Keratinocyte (primary cell): ENCODE measurements at regions not wholly inside any gene's neighbourhood (a gene's known extent, or its start where the extent isn't known, plus 50 kb on each side); places are given as distances from the start of the nearest gene placed in this dataset.

Experiments used
- DNase-seq: peaks from one replicate; pipeline ENCODE4 v3.0.0-alpha.2; 2011; ENCODE audit warnings: low read depth, missing footprints, low spot score
- FAIRE-seq: peaks from 2 replicates; lab custom pipeline; 2011; peaks lifted over from hg19 to GRCh38; lab: Jason Lieb, UNC
- H2AFZ ChIP-seq: 2 replicates; pipeline ENCODE4 v1.6.0; 2012; ENCODE audit warnings: low read length, control low read depth, inconsistent platforms; ENCODE audit not compliant: control insufficient read depth
- H3K27ac ChIP-seq: 2 replicates; pipeline ENCODE4 v1.5.1; 2011; ENCODE audit warnings: low read length; ENCODE audit not compliant: control insufficient read depth, insufficient read depth
- H3K27me3 ChIP-seq: 3 replicates; pipeline ENCODE4 v1.6.0; 2011; ENCODE audit warnings: low read length; ENCODE audit not compliant: control insufficient read depth, insufficient read depth; ENCODE audit errors: extremely low read depth
- H3K36me3 ChIP-seq, 2 experiments: 2 replicates in 1 of 2; 3 replicates in 1 of 2; pipeline ENCODE4 v1.5.1; 2011; ENCODE audit warnings: low read length in 2 of 2, mild to moderate bottlenecking in 1 of 2; ENCODE audit not compliant: control insufficient read depth in 2 of 2, insufficient read depth in 2 of 2; ENCODE audit errors: extremely low read depth in 1 of 2
- H3K4me1 ChIP-seq: 3 replicates; pipeline ENCODE4 v1.5.1; 2011; ENCODE audit warnings: low read length; ENCODE audit not compliant: control insufficient read depth, insufficient read depth; ENCODE audit errors: extremely low read depth
- H3K4me2 ChIP-seq: 3 replicates; pipeline ENCODE4 v1.6.0; 2011; ENCODE audit warnings: low read depth, low read length; ENCODE audit not compliant: control insufficient read depth, insufficient read depth; ENCODE audit errors: extremely low read depth
- H3K4me3 ChIP-seq, 3 experiments: fragments of 200-600 bp in 1 of 3; sonication (generic) in 1 of 3; 2 replicates in 2 of 3; 3 replicates in 1 of 3; pipeline ENCODE4 v1.5.1; 2011 to 2016; ENCODE audit warnings: low read length in 3 of 3, mild to moderate bottlenecking in 3 of 3, control low read depth in 2 of 3, inconsistent platforms in 1 of 3, low read depth in 1 of 3, mixed read lengths in 1 of 3, mixed run types in 1 of 3, moderate library complexity in 1 of 3; ENCODE audit not compliant: control insufficient read depth in 2 of 3, insufficient read depth in 2 of 3; ENCODE audit errors: extremely low read depth in 1 of 3
- H3K79me2 ChIP-seq: 2 replicates; pipeline ENCODE4 v1.6.0; 2012; ENCODE audit warnings: low read length; ENCODE audit not compliant: control insufficient read depth, insufficient read depth
- H3K9ac ChIP-seq: 3 replicates; pipeline ENCODE4 v1.6.0; 2011; ENCODE audit warnings: low read length; ENCODE audit not compliant: control insufficient read depth, insufficient read depth; ENCODE audit errors: extremely low read depth
- H3K9me1 ChIP-seq: 3 replicates; pipeline ENCODE4 v1.6.0; 2011; ENCODE audit warnings: low read length; ENCODE audit not compliant: control insufficient read depth, insufficient read depth; ENCODE audit errors: extremely low read depth
- H3K9me3 ChIP-seq: 2 replicates; pipeline ENCODE4 v1.5.1; 2012; ENCODE audit warnings: low read depth, low read length; ENCODE audit not compliant: control insufficient read depth
- H4K20me1 ChIP-seq: 3 replicates; pipeline ENCODE4 v1.6.0; 2011; ENCODE audit warnings: low read length; ENCODE audit not compliant: control insufficient read depth, insufficient read depth; ENCODE audit errors: extremely low read depth
- EZH2 ChIP-seq: IDR thresholded peaks from one replicate; pipeline ENCODE4 v1.6.1; 2012; ENCODE audit warnings: inconsistent platforms, mild to moderate bottlenecking, low read length, moderate library complexity
- dilution Hi-C: fragments of 300-500 bp; cut with MboI; formaldehyde crosslinking; loops from one replicate; pipeline ENCODE4 v1.7.0; 2020; ENCODE audit warnings: low sequenced_read_pairs; ENCODE audit not compliant: extremely low pct_ligation_motif_present
- TF ChIP-seq, protein P1 (sequence below), 3 experiments: IDR thresholded peaks in 1 of 3; conservative IDR thresholded peaks in 1 of 3; optimal IDR thresholded peaks in 1 of 3; 2 replicates in 2 of 3; 3 replicates in 1 of 3; pipeline versions ENCODE3 to v1.5.1; 2011; ENCODE audit warnings: low read length in 3 of 3, mild to moderate bottlenecking in 3 of 3, moderate library complexity in 2 of 3, control low read depth in 1 of 3, inconsistent platforms in 1 of 3; ENCODE audit not compliant: insufficient read depth in 2 of 3; ENCODE audit errors: extremely low read depth in 1 of 3

DNA sequence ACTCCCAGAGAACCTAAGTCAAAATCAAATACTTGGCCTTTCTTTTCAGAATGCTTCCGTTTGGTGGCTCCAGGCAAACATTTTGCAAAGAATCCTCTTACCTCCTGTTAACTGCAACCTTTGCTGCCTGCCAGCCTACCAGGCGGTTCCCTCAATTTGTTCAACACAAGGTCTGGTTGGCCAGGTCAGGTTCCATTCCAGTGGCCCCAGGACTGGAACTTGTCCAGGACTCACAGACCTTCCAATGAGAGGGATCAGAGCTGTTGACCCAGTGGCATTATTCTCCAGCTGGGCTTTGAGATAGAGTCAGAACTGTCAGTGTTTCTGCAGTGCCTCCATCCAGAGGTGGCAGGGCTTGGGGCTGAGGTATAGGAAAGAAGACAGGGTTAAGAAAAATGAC lies 137.0 kb downstream of the NEUROD6 start:
- Histone ChIP-seq H4K20me1 (no peaks in the 10 kb centered on the region), H3K36me3 (no peaks in the 10 kb centered on the region), H3K4me2 (no peak overlapping the region), H3K9ac (no peak overlapping the region), H3K27me3 (peaks cover 3% of the 10 kb centered on the region), H3K79me2 (no peaks in the 10 kb centered on the region), H3K4me3 (no peak overlapping the region), H3K4me1 (no peaks in the 10 kb centered on the region), H3K27ac (no peak overlapping the region), H3K9me1 (no peaks in the 10 kb centered on the region), H3K9me3 (no peaks in the 10 kb centered on the region), H2AFZ (no peak overlapping the region)
- DNase-seq (no peak), FAIRE-seq (no peak)
- TF ChIP-seq, protein P1, sequence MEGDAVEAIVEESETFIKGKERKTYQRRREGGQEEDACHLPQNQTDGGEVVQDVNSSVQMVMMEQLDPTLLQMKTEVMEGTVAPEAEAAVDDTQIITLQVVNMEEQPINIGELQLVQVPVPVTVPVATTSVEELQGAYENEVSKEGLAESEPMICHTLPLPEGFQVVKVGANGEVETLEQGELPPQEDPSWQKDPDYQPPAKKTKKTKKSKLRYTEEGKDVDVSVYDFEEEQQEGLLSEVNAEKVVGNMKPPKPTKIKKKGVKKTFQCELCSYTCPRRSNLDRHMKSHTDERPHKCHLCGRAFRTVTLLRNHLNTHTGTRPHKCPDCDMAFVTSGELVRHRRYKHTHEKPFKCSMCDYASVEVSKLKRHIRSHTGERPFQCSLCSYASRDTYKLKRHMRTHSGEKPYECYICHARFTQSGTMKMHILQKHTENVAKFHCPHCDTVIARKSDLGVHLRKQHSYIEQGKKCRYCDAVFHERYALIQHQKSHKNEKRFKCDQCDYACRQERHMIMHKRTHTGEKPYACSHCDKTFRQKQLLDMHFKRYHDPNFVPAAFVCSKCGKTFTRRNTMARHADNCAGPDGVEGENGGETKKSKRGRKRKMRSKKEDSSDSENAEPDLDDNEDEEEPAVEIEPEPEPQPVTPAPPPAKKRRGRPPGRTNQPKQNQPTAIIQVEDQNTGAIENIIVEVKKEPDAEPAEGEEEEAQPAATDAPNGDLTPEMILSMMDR (optimal IDR thresholded peaks at IDR 0.05 in 1 of 3, IDR thresholded peaks at IDR 0.05 in 1 of 3, conservative IDR thresholded peaks at IDR 0.05 in 1 of 3; ENCODE audit: extremely low read depth in 1 of 3, insufficient read depth in 2 of 3, low read length in 3 of 3): no peak
- no peak for TF ChIP-seq EZH2
- dilution Hi-C loops: no loop called here

DNA sequence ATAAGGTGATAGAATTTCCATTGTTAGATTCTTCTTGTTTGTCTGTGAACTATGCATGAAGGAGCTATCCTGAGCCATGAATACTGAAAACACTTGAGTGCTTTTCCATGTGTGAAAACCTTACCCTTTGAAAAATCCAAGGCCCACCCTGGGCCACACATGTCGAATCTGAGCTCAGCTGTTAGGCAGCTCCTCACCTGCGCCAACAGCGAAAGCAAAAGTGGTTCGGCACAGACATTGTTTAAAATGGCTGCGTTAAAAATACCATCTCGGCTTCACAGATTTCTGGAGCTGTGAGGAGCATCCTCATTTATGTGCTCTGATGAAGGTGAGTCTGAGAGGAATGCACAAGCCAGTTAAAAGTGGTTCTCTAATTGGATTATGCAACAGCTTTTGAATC lies 137.7 kb downstream of the NEUROD6 start:
- peaks cover 3% of the 10 kb centered on the region for H3K27me3 ChIP-seq
- FAIRE-seq: no peak
- no peak overlapping the region for H3K9ac ChIP-seq
- H3K4me3 ChIP-seq: no peak overlapping the region
- H3K4me1 ChIP-seq: no peaks in the 10 kb centered on the region
- H2AFZ ChIP-seq: no peak overlapping the region
- H4K20me1 ChIP-seq: no peaks in the 10 kb centered on the region
- no peak for DNase-seq
- no peak overlapping the region for H3K4me2 ChIP-seq
- no peaks in the 10 kb centered on the region for H3K9me3 ChIP-seq
- no peak overlapping the region for H3K27ac ChIP-seq
- H3K36me3 ChIP-seq: no peaks in the 10 kb centered on the region
- no peaks in the 10 kb centered on the region for H3K9me1 ChIP-seq
- no peaks in the 10 kb centered on the region for H3K79me2 ChIP-seq
- dilution Hi-C loops: no loop called here
- no peak for TF ChIP-seq EZH2

DNA sequence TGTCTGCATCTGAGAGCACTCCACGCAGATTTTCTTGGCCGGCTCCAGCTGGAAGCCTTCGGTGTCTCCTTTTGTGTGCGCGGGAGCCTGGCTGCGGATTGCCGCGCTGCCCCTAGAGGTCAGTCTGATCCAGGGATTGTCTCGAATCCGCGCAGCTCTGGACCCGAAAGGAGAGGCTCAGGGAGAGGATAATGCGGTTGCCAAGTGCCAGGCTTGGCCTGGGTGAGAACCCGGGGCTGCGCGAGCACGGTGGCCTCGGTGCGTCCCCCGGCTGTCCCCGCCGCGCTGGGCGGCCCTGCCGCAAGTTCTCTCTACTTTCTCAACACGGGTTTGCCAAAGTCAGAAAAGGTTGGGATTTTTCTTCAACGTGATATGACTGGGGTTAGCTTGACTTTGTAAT lies 140.9 kb downstream of the ADCYAP1R1 start:
- no peak overlapping the region for H3K4me3 ChIP-seq
- no peaks in the 10 kb centered on the region for H3K9me1 ChIP-seq
- no peaks in the 10 kb centered on the region for H4K20me1 ChIP-seq
- dilution Hi-C loops: no loop called here
- no peaks in the 10 kb centered on the region for H3K27me3 ChIP-seq
- H3K27ac ChIP-seq: no peak overlapping the region
- no peak for DNase-seq
- TF ChIP-seq, protein P1 (optimal IDR thresholded peaks at IDR 0.05 in 1 of 3, IDR thresholded peaks at IDR 0.05 in 1 of 3, conservative IDR thresholded peaks at IDR 0.05 in 1 of 3; ENCODE audit: extremely low read depth in 1 of 3, insufficient read depth in 2 of 3, low read length in 3 of 3): peak; percentile 83 to 95 (median 91)
- no peak for TF ChIP-seq EZH2
- H2AFZ ChIP-seq: no peak overlapping the region
- H3K4me1 ChIP-seq: no peaks in the 10 kb centered on the region
- H3K4me2 ChIP-seq: no peak overlapping the region
- no peaks in the 10 kb centered on the region for H3K36me3 ChIP-seq
- no peaks in the 10 kb centered on the region for H3K9me3 ChIP-seq
- H3K79me2 ChIP-seq: no peaks in the 10 kb centered on the region
- peak; percentile 68 for FAIRE-seq
- H3K9ac ChIP-seq: no peak overlapping the region
